ENCODE measurements at regions not wholly inside any gene's neighbourhood (a gene's known extent, or its start where the extent isn't known, plus 50 kb on each side); places are given as distances from the start of the nearest gene placed in this dataset.

DNA sequence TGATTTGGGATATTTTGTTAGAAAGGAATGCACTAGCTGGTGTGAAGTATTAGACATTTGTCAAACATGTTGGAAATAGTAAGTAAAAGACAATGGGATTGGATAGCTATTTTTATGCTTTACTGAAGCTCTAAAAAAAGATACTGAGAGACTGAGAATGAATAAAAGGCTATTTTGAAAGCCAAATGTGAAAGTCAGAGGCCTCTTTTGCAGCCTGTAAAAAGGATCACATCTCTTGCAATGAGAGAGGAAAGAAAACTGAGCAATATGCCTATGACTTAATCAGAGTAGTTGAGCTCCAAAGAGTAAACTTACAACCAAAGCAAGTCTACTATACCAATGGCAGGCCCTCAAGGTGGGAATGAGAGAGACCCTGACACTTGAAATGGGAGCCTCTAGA lies 212.6 kb upstream of the LCORL start:
- TF ChIP-seq TOX (CRISPR knock-in tag; IDR thresholded peaks at IDR 0.05; ENCODE audit: borderline replicate concordance) (no peak), ARNTL (CRISPR knock-in tag; IDR thresholded peaks at IDR 0.05; ENCODE audit: borderline replicate concordance, low read depth) (no peak), ESRRG (CRISPR knock-in tag; IDR thresholded peaks at IDR 0.05) (no peak), CSDC2 (CRISPR knock-in tag; IDR thresholded peaks at IDR 0.05) (no peak), RARB (CRISPR knock-in tag; IDR thresholded peaks at IDR 0.05) (no peak), ZNF8 (CRISPR knock-in tag; IDR thresholded peaks at IDR 0.05) (no peak), TCF4 (CRISPR knock-in tag; IDR thresholded peaks at IDR 0.05; ENCODE audit: borderline replicate concordance) (no peak), ZFP3 (CRISPR knock-in tag; IDR thresholded peaks at IDR 0.05) (no peak), OSR1 (CRISPR knock-in tag; IDR thresholded peaks at IDR 0.05) (no peak)
- TF ChIP-seq, protein P1, sequence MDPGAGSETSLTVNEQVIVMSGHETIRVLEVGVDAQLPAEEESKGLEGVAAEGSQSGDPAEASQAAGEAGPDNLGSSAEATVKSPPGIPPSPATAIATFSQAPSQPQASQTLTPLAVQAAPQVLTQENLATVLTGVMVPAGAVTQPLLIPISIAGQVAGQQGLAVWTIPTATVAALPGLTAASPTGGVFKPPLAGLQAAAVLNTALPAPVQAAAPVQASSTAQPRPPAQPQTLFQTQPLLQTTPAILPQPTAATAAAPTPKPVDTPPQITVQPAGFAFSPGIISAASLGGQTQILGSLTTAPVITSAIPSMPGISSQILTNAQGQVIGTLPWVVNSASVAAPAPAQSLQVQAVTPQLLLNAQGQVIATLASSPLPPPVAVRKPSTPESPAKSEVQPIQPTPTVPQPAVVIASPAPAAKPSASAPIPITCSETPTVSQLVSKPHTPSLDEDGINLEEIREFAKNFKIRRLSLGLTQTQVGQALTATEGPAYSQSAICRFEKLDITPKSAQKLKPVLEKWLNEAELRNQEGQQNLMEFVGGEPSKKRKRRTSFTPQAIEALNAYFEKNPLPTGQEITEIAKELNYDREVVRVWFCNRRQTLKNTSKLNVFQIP (CRISPR knock-in tag; IDR thresholded peaks at IDR 0.05; ENCODE audit: borderline replicate concordance, low read depth) = no peak
- TF ChIP-seq, protein P2, sequence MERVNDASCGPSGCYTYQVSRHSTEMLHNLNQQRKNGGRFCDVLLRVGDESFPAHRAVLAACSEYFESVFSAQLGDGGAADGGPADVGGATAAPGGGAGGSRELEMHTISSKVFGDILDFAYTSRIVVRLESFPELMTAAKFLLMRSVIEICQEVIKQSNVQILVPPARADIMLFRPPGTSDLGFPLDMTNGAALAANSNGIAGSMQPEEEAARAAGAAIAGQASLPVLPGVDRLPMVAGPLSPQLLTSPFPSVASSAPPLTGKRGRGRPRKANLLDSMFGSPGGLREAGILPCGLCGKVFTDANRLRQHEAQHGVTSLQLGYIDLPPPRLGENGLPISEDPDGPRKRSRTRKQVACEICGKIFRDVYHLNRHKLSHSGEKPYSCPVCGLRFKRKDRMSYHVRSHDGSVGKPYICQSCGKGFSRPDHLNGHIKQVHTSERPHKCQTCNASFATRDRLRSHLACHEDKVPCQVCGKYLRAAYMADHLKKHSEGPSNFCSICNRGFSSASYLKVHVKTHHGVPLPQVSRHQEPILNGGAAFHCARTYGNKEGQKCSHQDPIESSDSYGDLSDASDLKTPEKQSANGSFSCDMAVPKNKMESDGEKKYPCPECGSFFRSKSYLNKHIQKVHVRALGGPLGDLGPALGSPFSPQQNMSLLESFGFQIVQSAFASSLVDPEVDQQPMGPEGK (CRISPR knock-in tag; IDR thresholded peaks at IDR 0.05; ENCODE audit: borderline replicate concordance) = no peak
- TF ChIP-seq, protein P3, sequence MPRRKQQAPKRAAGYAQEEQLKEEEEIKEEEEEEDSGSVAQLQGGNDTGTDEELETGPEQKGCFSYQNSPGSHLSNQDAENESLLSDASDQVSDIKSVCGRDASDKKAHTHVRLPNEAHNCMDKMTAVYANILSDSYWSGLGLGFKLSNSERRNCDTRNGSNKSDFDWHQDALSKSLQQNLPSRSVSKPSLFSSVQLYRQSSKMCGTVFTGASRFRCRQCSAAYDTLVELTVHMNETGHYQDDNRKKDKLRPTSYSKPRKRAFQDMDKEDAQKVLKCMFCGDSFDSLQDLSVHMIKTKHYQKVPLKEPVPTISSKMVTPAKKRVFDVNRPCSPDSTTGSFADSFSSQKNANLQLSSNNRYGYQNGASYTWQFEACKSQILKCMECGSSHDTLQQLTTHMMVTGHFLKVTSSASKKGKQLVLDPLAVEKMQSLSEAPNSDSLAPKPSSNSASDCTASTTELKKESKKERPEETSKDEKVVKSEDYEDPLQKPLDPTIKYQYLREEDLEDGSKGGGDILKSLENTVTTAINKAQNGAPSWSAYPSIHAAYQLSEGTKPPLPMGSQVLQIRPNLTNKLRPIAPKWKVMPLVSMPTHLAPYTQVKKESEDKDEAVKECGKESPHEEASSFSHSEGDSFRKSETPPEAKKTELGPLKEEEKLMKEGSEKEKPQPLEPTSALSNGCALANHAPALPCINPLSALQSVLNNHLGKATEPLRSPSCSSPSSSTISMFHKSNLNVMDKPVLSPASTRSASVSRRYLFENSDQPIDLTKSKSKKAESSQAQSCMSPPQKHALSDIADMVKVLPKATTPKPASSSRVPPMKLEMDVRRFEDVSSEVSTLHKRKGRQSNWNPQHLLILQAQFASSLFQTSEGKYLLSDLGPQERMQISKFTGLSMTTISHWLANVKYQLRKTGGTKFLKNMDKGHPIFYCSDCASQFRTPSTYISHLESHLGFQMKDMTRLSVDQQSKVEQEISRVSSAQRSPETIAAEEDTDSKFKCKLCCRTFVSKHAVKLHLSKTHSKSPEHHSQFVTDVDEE (CRISPR knock-in tag; IDR thresholded peaks at IDR 0.05) = no peak
- TF ChIP-seq, protein P4, sequence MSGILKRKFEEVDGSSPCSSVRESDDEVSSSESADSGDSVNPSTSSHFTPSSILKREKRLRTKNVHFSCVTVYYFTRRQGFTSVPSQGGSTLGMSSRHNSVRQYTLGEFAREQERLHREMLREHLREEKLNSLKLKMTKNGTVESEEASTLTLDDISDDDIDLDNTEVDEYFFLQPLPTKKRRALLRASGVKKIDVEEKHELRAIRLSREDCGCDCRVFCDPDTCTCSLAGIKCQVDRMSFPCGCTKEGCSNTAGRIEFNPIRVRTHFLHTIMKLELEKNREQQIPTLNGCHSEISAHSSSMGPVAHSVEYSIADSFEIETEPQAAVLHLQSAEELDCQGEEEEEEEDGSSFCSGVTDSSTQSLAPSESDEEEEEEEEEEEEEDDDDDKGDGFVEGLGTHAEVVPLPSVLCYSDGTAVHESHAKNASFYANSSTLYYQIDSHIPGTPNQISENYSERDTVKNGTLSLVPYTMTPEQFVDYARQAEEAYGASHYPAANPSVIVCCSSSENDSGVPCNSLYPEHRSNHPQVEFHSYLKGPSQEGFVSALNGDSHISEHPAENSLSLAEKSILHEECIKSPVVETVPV (CRISPR knock-in tag; IDR thresholded peaks at IDR 0.05) = no peak
- ATAC-seq = no peak

DNA sequence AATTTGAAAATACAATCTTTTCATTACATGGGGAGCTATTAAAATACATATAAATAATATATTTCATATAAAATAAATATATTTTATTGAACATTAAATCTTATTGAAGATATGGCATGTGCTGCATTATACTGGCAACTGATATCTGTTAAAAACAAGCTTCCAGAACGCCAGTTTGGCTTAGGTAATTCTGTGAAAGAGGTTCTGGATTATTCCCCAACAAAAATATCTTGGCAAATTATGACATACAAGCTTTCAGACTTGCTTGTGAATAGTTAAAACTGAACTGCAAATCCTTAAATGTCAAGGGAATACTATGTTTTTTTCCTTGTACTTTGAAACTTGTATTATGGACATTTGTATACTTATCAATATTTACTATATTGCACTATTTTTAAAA lies 210.2 kb upstream of the LCORL start:
- no peak for ATAC-seq
- TF ChIP-seq OSR1 (CRISPR knock-in tag; IDR thresholded peaks at IDR 0.05) = no peak
- TF ChIP-seq ZNF8 (CRISPR knock-in tag; IDR thresholded peaks at IDR 0.05) = no peak
- no peak for TF ChIP-seq PPARA (CRISPR knock-in tag; IDR thresholded peaks at IDR 0.05; ENCODE audit: borderline replicate concordance)
- TF ChIP-seq, protein P3 (CRISPR knock-in tag; IDR thresholded peaks at IDR 0.05) = no peak
- no peak for TF ChIP-seq ESRRG (CRISPR knock-in tag; IDR thresholded peaks at IDR 0.05)
- no peak for TF ChIP-seq ARNTL (CRISPR knock-in tag; IDR thresholded peaks at IDR 0.05; ENCODE audit: borderline replicate concordance, low read depth)
- no peak for TF ChIP-seq RARB (CRISPR knock-in tag; IDR thresholded peaks at IDR 0.05)
- TF ChIP-seq GLIS3 (CRISPR knock-in tag; IDR thresholded peaks at IDR 0.05) = no peak
- TF ChIP-seq SNAI2 (CRISPR knock-in tag; IDR thresholded peaks at IDR 0.05) = no peak
- no peak for TF ChIP-seq ZNF70 (CRISPR knock-in tag; IDR thresholded peaks at IDR 0.05)
- TF ChIP-seq CSDC2 (CRISPR knock-in tag; IDR thresholded peaks at IDR 0.05) = no peak
- no peak for TF ChIP-seq ISL1 (CRISPR knock-in tag; IDR thresholded peaks at IDR 0.05)
- no peak for TF ChIP-seq BACH2 (CRISPR knock-in tag; IDR thresholded peaks at IDR 0.05; ENCODE audit: borderline replicate concordance)
- TF ChIP-seq ZNF565 (CRISPR knock-in tag; conservative IDR thresholded peaks at IDR 0.05; ENCODE audit: low read depth) = no peak
- no peak for TF ChIP-seq TOX (CRISPR knock-in tag; IDR thresholded peaks at IDR 0.05; ENCODE audit: borderline replicate concordance)
- TF ChIP-seq ZFP3 (CRISPR knock-in tag; IDR thresholded peaks at IDR 0.05) = no peak
- TF ChIP-seq, protein P4 (CRISPR knock-in tag; IDR thresholded peaks at IDR 0.05) = no peak
- TF ChIP-seq ZFP30 (CRISPR knock-in tag; IDR thresholded peaks at IDR 0.05) = no peak

Data from SK-N-SH treated with all-trans-retinoic acid at 6 μM for 48 hours (cell line).